GM19468 (cell line): ENCODE measurements at regions not wholly inside any gene's neighbourhood (a gene's known extent, or its start where the extent isn't known, plus 50 kb on each side); places are given as distances from the start of the nearest gene placed in this dataset.

Source experiments
- ATAC-seq: cut with Tn5 transposase; IDR thresholded peaks from one replicate; pipeline ENCODE4 v1.9.1; 2021; ENCODE audit warnings: mild to moderate bottlenecking, moderate library complexity, moderate number of reproducible peaks; ENCODE audit not compliant: unreplicated experiment; ENCODE audit errors: extremely low read depth

DNA sequence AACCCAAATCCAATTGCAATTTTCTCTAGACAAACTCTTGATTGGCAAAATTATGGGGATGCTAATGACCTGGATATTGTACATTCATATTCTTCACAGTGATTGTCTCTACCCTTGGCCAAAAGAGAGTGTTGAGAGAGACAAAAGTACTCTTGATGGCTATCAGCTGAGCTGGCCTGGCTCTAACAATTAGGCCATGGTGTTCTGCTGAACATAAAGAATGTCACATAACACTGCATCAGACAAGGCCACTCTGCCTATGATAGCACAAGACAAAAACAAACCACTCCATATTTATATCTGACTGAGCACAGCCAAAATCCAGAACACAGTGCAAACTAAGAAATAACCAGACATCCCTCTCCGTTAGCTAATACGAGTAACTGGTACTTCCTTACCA, 101.7 kb downstream of the ADAMTS1 start:
- ATAC-seq: no peak

GRCh38 chr21:26739189-26739588, 106.0 kb downstream of the ADAMTS1 start:
- no peak for ATAC-seq

- no peak for ATAC-seq
Measured at GRCh38 chr21:26736449-26736848, 108.8 kb downstream of the ADAMTS1 start.

GRCh38 chr21:26732432-26733221, 112.6 kb downstream of the ADAMTS1 start:
- ATAC-seq: no peak

DNA sequence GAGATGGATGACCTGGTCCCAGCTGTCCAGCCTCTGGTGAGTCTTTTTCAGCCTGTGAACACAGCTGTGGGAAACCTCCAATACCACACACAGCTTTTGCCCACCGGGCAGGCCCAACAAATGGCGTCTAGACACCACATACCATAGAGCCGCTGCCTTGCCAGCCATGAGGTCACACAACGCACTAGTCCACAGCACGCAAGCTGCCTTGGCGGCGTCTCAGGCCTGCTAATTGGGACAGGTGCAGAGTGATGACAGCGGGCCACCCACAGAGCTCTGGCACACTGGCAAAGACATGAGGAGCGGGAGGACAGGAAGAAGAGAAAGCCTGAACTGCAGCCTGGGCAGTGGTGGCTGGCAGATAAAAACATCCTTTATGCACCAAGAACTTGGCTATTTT, 125.5 kb downstream of the ADAMTS1 start:
- ATAC-seq: no peak

DNA sequence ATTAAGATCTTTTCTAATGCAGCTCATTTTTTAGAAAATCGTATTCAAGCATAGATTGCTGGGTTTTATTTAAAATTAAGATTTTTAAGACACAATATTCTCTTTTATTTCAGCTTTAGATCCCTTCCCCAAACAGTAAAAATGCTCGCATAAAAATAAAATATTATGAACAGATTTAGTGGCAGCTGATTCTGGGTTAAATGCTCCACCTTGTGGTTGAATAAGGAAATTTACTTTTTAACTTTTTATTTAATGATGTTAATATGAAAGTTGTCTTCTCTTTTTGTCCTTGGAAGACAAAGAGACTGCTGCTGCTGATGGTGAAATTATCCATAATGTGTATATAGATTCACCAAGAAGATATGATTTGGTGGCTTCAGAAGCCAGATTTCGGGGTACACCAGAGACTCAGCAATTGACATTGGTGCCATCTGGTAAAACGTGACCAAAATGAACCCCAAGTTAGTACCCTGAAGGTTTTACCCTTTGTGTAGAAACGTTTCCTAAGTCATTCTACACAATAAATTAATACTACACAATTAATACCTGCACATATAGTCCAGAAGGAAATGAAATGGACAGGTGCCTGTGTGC, 128.0 kb downstream of the ADAMTS1 start:
- no peak for ATAC-seq

- no peak for ATAC-seq
Measured at GRCh38 chr21:26715878-26716506, 129.2 kb downstream of the ADAMTS1 start.

- ATAC-seq: no peak
Measured at GRCh38 chr21:26715116-26715515, 130.1 kb downstream of the ADAMTS1 start.

- no peak for ATAC-seq
Measured at GRCh38 chr21:26710155-26710554, 135.1 kb downstream of the ADAMTS1 start.

- no peak for ATAC-seq
Measured at GRCh38 chr21:26709090-26709489, 136.0 kb upstream of the CYYR1 start.

GRCh38 chr21:26708223-26708800, 135.2 kb upstream of the CYYR1 start:
- no peak for ATAC-seq

- ATAC-seq: no peak
Measured at GRCh38 chr21:26707246-26707645, 134.2 kb upstream of the CYYR1 start.

DNA sequence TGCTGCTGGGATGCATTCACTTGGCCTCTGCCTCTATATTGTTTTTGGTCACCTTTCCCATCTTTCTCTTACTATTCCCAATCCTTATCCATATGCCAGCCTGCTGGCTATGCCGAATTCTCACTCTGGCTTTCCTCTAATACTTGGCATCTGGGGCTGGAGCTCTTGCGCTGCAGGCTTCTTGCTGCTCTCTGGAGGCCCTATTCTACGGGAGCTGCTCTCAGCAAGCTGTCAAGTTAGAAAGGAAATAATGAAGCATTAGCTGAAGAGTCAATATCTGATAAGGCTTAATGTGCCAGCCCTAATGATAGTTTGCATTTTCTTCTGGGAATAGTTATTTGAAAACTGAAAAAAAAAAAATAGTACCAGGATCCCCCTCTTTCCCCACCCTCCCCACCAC, 125.3 kb upstream of the CYYR1 start:
- no peak for ATAC-seq

DNA sequence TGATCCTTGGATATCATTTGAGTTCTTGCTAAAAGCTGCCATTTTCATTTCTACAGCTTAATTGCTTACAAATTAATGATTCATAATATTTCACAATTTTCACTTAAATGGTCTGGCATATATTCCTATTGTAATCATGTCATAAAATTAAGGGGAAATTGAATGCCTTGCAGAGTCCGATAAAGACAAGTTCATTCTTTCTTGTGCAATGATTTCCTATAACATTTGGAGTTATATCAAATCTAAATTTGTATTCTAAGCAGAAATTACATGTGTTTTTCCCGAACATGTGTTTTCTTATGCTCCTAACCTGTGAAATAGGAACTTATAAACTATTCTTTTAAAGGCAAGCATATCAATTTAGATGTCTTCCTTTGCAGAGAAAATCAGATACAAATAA, 118.3 kb upstream of the CYYR1 start:
- ATAC-seq: no peak

- ATAC-seq: no peak
Measured at GRCh38 chr21:26686705-26687104, 113.6 kb upstream of the CYYR1 start.

GRCh38 chr21:26686278-26686677, 113.2 kb upstream of the CYYR1 start:
- peak; percentile 46 for ATAC-seq

- no peak for ATAC-seq
Measured at GRCh38 chr21:26684889-26685288, 111.8 kb upstream of the CYYR1 start.

DNA sequence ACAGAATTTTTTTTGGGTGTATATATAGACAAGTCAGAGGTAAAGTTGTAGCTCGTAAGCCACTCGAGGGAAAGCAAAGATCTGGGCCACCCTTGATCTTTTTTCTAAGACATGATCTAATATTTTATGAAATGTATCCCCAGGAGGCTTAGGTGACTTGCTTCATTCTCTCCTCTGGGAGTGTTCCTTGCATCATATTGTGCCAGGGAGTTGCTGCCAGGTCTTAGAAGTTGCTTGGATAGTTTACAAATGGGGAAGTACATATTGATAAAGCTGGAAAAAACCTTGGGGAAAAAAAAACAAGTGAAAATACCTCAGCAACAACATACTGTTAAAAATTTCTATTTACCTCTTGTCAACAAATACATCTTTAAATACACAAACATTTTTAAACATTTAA, 110.9 kb upstream of the CYYR1 start:
- ATAC-seq: no peak

- ATAC-seq: no peak
Measured at GRCh38 chr21:26679284-26679683, 106.2 kb upstream of the CYYR1 start.

GRCh38 chr21:26674323-26674722, 101.2 kb upstream of the CYYR1 start:
- no peak for ATAC-seq

GRCh38 chr21:26669215-26669764, 96.2 kb upstream of the CYYR1 start:
- no peak for ATAC-seq
